H9 (cell line): ENCODE measurements at regions not wholly inside any gene's neighbourhood (a gene's known extent, or its start where the extent isn't known, plus 50 kb on each side); places are given as distances from the start of the nearest gene placed in this dataset.

Source experiments
- DNase-seq: peaks from one replicate; pipeline ENCODE4 v3.0.0-alpha.2; 2017
- H2AFZ ChIP-seq: one replicate; pipeline ENCODE4 v1.6.1; 2013; ENCODE audit warnings: mild to moderate bottlenecking, low read length, control low read depth, moderate library complexity
- H2AK5ac ChIP-seq: 2 replicates; pipeline ENCODE4 v1.6.1; 2013; ENCODE audit warnings: low read length, control low read depth, mixed read lengths; ENCODE audit not compliant: insufficient read length
- H2BK120ac ChIP-seq: one replicate; pipeline ENCODE4 v1.6.1; 2013; ENCODE audit warnings: low read depth, mild to moderate bottlenecking, low read length, control low read depth, inconsistent platforms; ENCODE audit not compliant: poor library complexity, severe bottlenecking
- H2BK12ac ChIP-seq: 2 replicates; pipeline ENCODE4 v1.6.1; 2013; ENCODE audit warnings: low read length, control low read depth, mixed read lengths, low read depth; ENCODE audit not compliant: insufficient read length
- H2BK15ac ChIP-seq: 2 replicates; pipeline ENCODE4 v1.6.1; 2013; ENCODE audit warnings: low read depth, low read length, control low read depth
- H2BK20ac ChIP-seq: one replicate; pipeline ENCODE4 v1.6.1; 2013; ENCODE audit warnings: low read depth, mild to moderate bottlenecking, low read length, control low read depth, inconsistent platforms; ENCODE audit not compliant: poor library complexity, severe bottlenecking
- H2BK5ac ChIP-seq: 2 replicates; pipeline ENCODE4 v1.6.1; 2013; ENCODE audit warnings: low read length, control low read depth, mixed read lengths; ENCODE audit not compliant: insufficient read length
- H3K14ac ChIP-seq: 2 replicates; pipeline ENCODE4 v1.6.1; 2013; ENCODE audit warnings: low read length, control low read depth; ENCODE audit not compliant: insufficient read depth
- H3K18ac ChIP-seq: 2 replicates; pipeline ENCODE4 v1.6.1; 2013; ENCODE audit warnings: low read depth, mild to moderate bottlenecking, mixed read lengths, low read length, control low read depth; ENCODE audit not compliant: insufficient read length
- H3K23ac ChIP-seq: 2 replicates; pipeline ENCODE4 v1.6.1; 2013; ENCODE audit warnings: low read length, control low read depth, mixed read lengths, low read depth; ENCODE audit not compliant: insufficient read length
- H3K23me2 ChIP-seq: 2 replicates; pipeline ENCODE4 v1.6.1; 2013; ENCODE audit warnings: low read depth, mild to moderate bottlenecking, mixed read lengths, low read length, control low read depth; ENCODE audit not compliant: insufficient read length, poor library complexity, severe bottlenecking
- H3K27ac ChIP-seq: 2 replicates; pipeline ENCODE4 v1.5.1; 2013; ENCODE audit warnings: low read length, control low read depth, mixed read lengths, low read depth; ENCODE audit not compliant: insufficient read length
- H3K27me3 ChIP-seq: 2 replicates; pipeline ENCODE4 v1.6.1; 2013; ENCODE audit warnings: low read length, control low read depth, inconsistent platforms; ENCODE audit not compliant: insufficient read depth
- H3K4ac ChIP-seq: 2 replicates; pipeline ENCODE4 v1.6.1; 2013; ENCODE audit warnings: low read depth, mild to moderate bottlenecking, control low read depth, inconsistent platforms, low read length, moderate library complexity
- H3K4me1 ChIP-seq: 2 replicates; pipeline ENCODE4 v1.6.1; 2013; ENCODE audit warnings: low read length, control low read depth, inconsistent platforms; ENCODE audit not compliant: insufficient read depth
- H3K4me2 ChIP-seq: 2 replicates; pipeline ENCODE4 v1.6.1; 2013; ENCODE audit warnings: low read length, control low read depth, mixed read lengths; ENCODE audit not compliant: insufficient read length, insufficient read depth
- H3K56ac ChIP-seq: 2 replicates; pipeline ENCODE4 v1.6.1; 2013; ENCODE audit warnings: low read depth, mild to moderate bottlenecking, mixed read lengths, low read length, control low read depth; ENCODE audit not compliant: insufficient read length
- H3K79me1 ChIP-seq: 2 replicates; pipeline ENCODE4 v1.6.1; 2013; ENCODE audit warnings: low read depth, mild to moderate bottlenecking, moderate library complexity, low read length, control low read depth, inconsistent platforms; ENCODE audit not compliant: insufficient read depth, poor library complexity, severe bottlenecking
- H3K79me2 ChIP-seq: 2 replicates; pipeline ENCODE4 v1.6.1; 2013; ENCODE audit warnings: low read length, control low read depth, inconsistent platforms; ENCODE audit not compliant: insufficient read depth
- H3K9ac ChIP-seq: 2 replicates; pipeline ENCODE4 v1.6.1; 2013; ENCODE audit warnings: low read length, control low read depth, mixed read lengths; ENCODE audit not compliant: insufficient read length; ENCODE audit errors: extremely low read depth
- H3K9me3 ChIP-seq: one replicate; pipeline ENCODE4 v1.6.1; 2013; ENCODE audit warnings: low read depth, low read length, inconsistent platforms; ENCODE audit not compliant: control insufficient read depth
- H3T11ph ChIP-seq: one replicate; pipeline ENCODE4 v1.6.1; 2013; ENCODE audit warnings: mild to moderate bottlenecking, low read length, control low read depth, inconsistent platforms
- H4K20me1 ChIP-seq: one replicate; pipeline ENCODE4 v1.6.1; 2013; ENCODE audit not compliant: control insufficient read depth, insufficient read length, insufficient read depth
- H4K5ac ChIP-seq: 2 replicates; pipeline ENCODE4 v1.6.1; 2013; ENCODE audit warnings: low read depth, mild to moderate bottlenecking, mixed read lengths, low read length, control low read depth; ENCODE audit not compliant: insufficient read length
- H4K8ac ChIP-seq: replicated peaks from 2 replicates; pipeline ENCODE4 v1.6.1; 2013; ENCODE audit warnings: low read length, control low read depth, mixed read lengths, low read depth; ENCODE audit not compliant: insufficient read length
- H4K91ac ChIP-seq: 2 replicates; pipeline ENCODE4 v1.6.1; 2013; ENCODE audit warnings: low read depth, mild to moderate bottlenecking, moderate library complexity, mixed read lengths, low read length, control low read depth; ENCODE audit not compliant: insufficient read length
- H3K27ac Mint-ChIP-seq, 3 experiments: 2 replicates in 2 of 3; 3 replicates in 1 of 3; pipeline ENCODE4 v1.8.0; 2020 to 2021; ENCODE audit warnings: mixed read lengths in 3 of 3, mild to moderate bottlenecking in 1 of 3, moderate library complexity in 1 of 3
- H3K27me3 Mint-ChIP-seq: 2 replicates; pipeline ENCODE4 v1.8.0; 2021; ENCODE audit warnings: low read depth, mild to moderate bottlenecking, moderate library complexity, mixed read lengths
- H3K36me3 Mint-ChIP-seq, 3 experiments: 2 replicates in 2 of 3; 3 replicates in 1 of 3; pipeline ENCODE4 v1.8.0; 2020 to 2021; ENCODE audit warnings: low read depth in 3 of 3, mixed read lengths in 3 of 3; ENCODE audit not compliant: insufficient read depth in 1 of 3
- H3K4me1 Mint-ChIP-seq, 2 experiments: 2 replicates each; pipeline ENCODE4 v1.8.0; 2020; ENCODE audit warnings: mixed read lengths in 2 of 2
- H3K4me3 Mint-ChIP-seq, 2 experiments: 2 replicates in 1 of 2; 3 replicates in 1 of 2; pipeline ENCODE4 v1.8.0; 2020 to 2021; ENCODE audit warnings: mild to moderate bottlenecking in 2 of 2, mixed read lengths in 2 of 2, moderate library complexity in 1 of 2
- H3K9me3 Mint-ChIP-seq, 2 experiments: 2 replicates in 1 of 2; 3 replicates in 1 of 2; pipeline ENCODE4 v1.8.0; 2020; ENCODE audit warnings: mild to moderate bottlenecking in 2 of 2, mixed read lengths in 2 of 2, moderate library complexity in 1 of 2
- WGBS: extraction: QIAGEN DNeasy Blood & Tissue Kit; methylation state at CpG from one replicate; pipeline ENCODE4 v1.1.7; 2013; ENCODE audit warnings: missing lambda C conversion rate, low lambda C conversion rate, mixed read lengths; ENCODE audit not compliant: insufficient read length; ENCODE audit errors: extremely low coverage; 5-methylcytosine and 5-hydroxymethylcytosine counted together
- TF ChIP-seq, protein P1 (sequence below): fragments of 200-600 bp; sonication (generic); conservative IDR thresholded peaks from 3 replicates; pipeline ENCODE4 v1.8.0; 2021; ENCODE audit warnings: antibody characterized with exemption, mild to moderate bottlenecking

DNA sequence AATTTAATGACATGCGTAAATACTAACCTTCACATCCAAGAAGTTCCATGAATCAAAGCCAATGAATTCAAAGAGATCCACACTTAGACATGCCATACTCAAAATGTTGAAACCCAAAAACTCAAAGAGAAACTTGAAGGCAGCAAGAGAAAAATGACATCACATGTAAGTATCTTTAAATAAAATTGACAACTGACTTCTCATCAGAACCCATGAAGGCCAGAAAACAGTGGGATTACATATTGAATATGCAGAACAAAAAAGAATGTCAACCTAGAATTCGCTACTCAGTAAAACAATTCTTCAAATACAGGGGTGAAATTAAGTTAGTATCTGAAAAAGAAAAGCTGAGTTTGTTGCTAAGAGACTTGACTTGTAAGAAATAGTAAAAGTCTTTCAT is 953.9 kb upstream of the HS3ST1 start:
- Histone ChIP-seq H3K79me2 (no peaks in the 10 kb centered on the region), H2BK15ac (no peak overlapping the region), H4K20me1 (no peaks in the 10 kb centered on the region), H3K4ac (no peak overlapping the region), H4K8ac (no peak overlapping the region), H2AK5ac (no peak overlapping the region), H3K9me3 (no peaks in the 10 kb centered on the region), H2BK20ac (no peak overlapping the region), H4K91ac (no peak overlapping the region), H3T11ph (no peak overlapping the region), H2AFZ (no peak overlapping the region), H3K23ac (no peak overlapping the region), H2BK12ac (no peak overlapping the region), H2BK5ac (no peak overlapping the region), H3K4me1 (no peaks in the 10 kb centered on the region), H3K79me1 (no peaks in the 10 kb centered on the region), H3K4me2 (no peak overlapping the region), H3K23me2 (no peaks in the 10 kb centered on the region), H2BK120ac (no peak overlapping the region), H3K56ac (no peak overlapping the region), H4K5ac (no peak overlapping the region), H3K27ac (no peak overlapping the region), H3K18ac (no peak overlapping the region), H3K27me3 (no peaks in the 10 kb centered on the region), H3K9ac (no peak overlapping the region), H3K14ac (no peak overlapping the region)
- Mint-ChIP-seq H3K27me3 (no peaks in the 10 kb centered on the region), H3K4me3 (no peak overlapping the region), H3K36me3 (peaks cover 0 to 15% (median 6%) of the 10 kb centered on the region in 3 experiments; a peak in 5 of 7 replicates), H3K4me1 (no peaks in the 10 kb centered on the region), H3K27ac (no peak overlapping the region), H3K9me3 (peaks cover 10 to 24% of the 10 kb centered on the region in 2 experiments)
- no CpG with 5 or more reads among the region's 2 CpGs for WGBS
- DNase-seq = no peak
- TF ChIP-seq, protein P1, sequence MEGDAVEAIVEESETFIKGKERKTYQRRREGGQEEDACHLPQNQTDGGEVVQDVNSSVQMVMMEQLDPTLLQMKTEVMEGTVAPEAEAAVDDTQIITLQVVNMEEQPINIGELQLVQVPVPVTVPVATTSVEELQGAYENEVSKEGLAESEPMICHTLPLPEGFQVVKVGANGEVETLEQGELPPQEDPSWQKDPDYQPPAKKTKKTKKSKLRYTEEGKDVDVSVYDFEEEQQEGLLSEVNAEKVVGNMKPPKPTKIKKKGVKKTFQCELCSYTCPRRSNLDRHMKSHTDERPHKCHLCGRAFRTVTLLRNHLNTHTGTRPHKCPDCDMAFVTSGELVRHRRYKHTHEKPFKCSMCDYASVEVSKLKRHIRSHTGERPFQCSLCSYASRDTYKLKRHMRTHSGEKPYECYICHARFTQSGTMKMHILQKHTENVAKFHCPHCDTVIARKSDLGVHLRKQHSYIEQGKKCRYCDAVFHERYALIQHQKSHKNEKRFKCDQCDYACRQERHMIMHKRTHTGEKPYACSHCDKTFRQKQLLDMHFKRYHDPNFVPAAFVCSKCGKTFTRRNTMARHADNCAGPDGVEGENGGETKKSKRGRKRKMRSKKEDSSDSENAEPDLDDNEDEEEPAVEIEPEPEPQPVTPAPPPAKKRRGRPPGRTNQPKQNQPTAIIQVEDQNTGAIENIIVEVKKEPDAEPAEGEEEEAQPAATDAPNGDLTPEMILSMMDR = no peak
